Liver (tissue), 3 donors: ENCODE measurements at regions not wholly inside any gene's neighbourhood (a gene's known extent, or its start where the extent isn't known, plus 50 kb on each side); places are given as distances from the start of the nearest gene placed in this dataset.

Source experiments
- FOXA1 ChIP-seq: IDR thresholded peaks from 2 replicates; pipeline ENCODE4 v1.6.1; 2016; ENCODE audit warnings: antibody characterized with exemption
- GABPA ChIP-seq, 2 donors: IDR thresholded peaks in 1 of 2; conservative IDR thresholded peaks in 1 of 2; 2 replicates each; pipeline ENCODE4 v1.6.1; 2016; ENCODE audit warnings: antibody characterized with exemption in 2 of 2, mild to moderate bottlenecking in 1 of 2, moderate library complexity in 1 of 2
- HNF4G ChIP-seq: IDR thresholded peaks from 2 replicates; pipeline ENCODE4 v1.6.1; 2016; ENCODE audit warnings: antibody characterized with exemption
- JUND ChIP-seq, 2 donors: IDR thresholded peaks; 2 replicates each; pipeline ENCODE4 v1.6.1; 2016; ENCODE audit warnings: antibody characterized with exemption in 2 of 2
- RAD21 ChIP-seq, 2 donors: IDR thresholded peaks; 2 replicates each; pipeline ENCODE4 v1.6.1; 2016; ENCODE audit warnings: antibody characterized with exemption in 2 of 2, mild to moderate bottlenecking in 2 of 2
- TAF1 ChIP-seq: conservative IDR thresholded peaks from 2 replicates; pipeline ENCODE4 v1.6.1; 2016; ENCODE audit warnings: antibody characterized with exemption, mild to moderate bottlenecking
- YY1 ChIP-seq: IDR thresholded peaks from 2 replicates; pipeline ENCODE4 v1.6.1; 2016; ENCODE audit warnings: antibody characterized with exemption, mild to moderate bottlenecking
- TF ChIP-seq, protein P1 (sequence below): fragments of 150-350 bp; IDR thresholded peaks from 2 replicates; pipeline ENCODE4 v1.5.1; 2017; ENCODE audit warnings: improper control_type of control experiment, low read depth, low read length; ENCODE audit not compliant: missing input control
- TF ChIP-seq, protein P2 (sequence below): IDR thresholded peaks from 2 replicates; pipeline ENCODE4 v1.6.1; 2016; ENCODE audit warnings: antibody characterized with exemption
- TF ChIP-seq, protein P3 (sequence below): IDR thresholded peaks from 2 replicates; pipeline ENCODE4 v1.6.1; 2016; ENCODE audit warnings: antibody characterized with exemption, mild to moderate bottlenecking
- TF ChIP-seq, protein P4 (sequence below): IDR thresholded peaks from 2 replicates; pipeline ENCODE4 v1.6.1; 2016; ENCODE audit warnings: antibody characterized with exemption
- donor health status: healthy.
- donor health status: healthy.

DNA sequence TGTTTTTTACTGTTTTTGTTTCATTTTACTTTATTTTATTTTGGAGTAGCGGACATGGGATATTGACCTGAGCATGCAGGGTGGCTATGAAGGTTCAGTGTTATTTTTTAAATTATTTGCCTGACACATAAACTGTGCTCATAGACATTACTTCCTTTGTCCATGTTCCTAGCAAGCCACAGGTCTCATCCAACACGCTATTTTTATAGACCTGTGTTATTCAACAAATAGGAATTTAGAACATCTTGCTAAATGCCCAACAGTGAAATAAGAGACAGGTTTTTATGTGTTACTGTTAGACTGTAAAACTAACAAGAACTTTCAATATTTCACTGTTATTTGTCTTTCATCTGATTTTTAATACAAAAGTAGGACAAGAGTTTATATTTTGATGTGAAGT is 756.4 kb downstream of the KCNT2 start:
- TF ChIP-seq, protein P1, sequence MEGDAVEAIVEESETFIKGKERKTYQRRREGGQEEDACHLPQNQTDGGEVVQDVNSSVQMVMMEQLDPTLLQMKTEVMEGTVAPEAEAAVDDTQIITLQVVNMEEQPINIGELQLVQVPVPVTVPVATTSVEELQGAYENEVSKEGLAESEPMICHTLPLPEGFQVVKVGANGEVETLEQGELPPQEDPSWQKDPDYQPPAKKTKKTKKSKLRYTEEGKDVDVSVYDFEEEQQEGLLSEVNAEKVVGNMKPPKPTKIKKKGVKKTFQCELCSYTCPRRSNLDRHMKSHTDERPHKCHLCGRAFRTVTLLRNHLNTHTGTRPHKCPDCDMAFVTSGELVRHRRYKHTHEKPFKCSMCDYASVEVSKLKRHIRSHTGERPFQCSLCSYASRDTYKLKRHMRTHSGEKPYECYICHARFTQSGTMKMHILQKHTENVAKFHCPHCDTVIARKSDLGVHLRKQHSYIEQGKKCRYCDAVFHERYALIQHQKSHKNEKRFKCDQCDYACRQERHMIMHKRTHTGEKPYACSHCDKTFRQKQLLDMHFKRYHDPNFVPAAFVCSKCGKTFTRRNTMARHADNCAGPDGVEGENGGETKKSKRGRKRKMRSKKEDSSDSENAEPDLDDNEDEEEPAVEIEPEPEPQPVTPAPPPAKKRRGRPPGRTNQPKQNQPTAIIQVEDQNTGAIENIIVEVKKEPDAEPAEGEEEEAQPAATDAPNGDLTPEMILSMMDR, result no peak
- TF ChIP-seq GABPA (IDR thresholded peaks at IDR 0.05 in 1 of 2, conservative IDR thresholded peaks at IDR 0.05 in 1 of 2), result no peak
- no peak for TF ChIP-seq RAD21 (IDR thresholded peaks at IDR 0.05)
- no peak for TF ChIP-seq TAF1
- TF ChIP-seq, protein P2, sequence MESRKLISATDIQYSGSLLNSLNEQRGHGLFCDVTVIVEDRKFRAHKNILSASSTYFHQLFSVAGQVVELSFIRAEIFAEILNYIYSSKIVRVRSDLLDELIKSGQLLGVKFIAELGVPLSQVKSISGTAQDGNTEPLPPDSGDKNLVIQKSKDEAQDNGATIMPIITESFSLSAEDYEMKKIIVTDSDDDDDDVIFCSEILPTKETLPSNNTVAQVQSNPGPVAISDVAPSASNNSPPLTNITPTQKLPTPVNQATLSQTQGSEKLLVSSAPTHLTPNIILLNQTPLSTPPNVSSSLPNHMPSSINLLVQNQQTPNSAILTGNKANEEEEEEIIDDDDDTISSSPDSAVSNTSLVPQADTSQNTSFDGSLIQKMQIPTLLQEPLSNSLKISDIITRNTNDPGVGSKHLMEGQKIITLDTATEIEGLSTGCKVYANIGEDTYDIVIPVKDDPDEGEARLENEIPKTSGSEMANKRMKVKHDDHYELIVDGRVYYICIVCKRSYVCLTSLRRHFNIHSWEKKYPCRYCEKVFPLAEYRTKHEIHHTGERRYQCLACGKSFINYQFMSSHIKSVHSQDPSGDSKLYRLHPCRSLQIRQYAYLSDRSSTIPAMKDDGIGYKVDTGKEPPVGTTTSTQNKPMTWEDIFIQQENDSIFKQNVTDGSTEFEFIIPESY, result no peak
- no peak for TF ChIP-seq JUND (IDR thresholded peaks at IDR 0.05)
- TF ChIP-seq HNF4G, result no peak
- TF ChIP-seq, protein P3, sequence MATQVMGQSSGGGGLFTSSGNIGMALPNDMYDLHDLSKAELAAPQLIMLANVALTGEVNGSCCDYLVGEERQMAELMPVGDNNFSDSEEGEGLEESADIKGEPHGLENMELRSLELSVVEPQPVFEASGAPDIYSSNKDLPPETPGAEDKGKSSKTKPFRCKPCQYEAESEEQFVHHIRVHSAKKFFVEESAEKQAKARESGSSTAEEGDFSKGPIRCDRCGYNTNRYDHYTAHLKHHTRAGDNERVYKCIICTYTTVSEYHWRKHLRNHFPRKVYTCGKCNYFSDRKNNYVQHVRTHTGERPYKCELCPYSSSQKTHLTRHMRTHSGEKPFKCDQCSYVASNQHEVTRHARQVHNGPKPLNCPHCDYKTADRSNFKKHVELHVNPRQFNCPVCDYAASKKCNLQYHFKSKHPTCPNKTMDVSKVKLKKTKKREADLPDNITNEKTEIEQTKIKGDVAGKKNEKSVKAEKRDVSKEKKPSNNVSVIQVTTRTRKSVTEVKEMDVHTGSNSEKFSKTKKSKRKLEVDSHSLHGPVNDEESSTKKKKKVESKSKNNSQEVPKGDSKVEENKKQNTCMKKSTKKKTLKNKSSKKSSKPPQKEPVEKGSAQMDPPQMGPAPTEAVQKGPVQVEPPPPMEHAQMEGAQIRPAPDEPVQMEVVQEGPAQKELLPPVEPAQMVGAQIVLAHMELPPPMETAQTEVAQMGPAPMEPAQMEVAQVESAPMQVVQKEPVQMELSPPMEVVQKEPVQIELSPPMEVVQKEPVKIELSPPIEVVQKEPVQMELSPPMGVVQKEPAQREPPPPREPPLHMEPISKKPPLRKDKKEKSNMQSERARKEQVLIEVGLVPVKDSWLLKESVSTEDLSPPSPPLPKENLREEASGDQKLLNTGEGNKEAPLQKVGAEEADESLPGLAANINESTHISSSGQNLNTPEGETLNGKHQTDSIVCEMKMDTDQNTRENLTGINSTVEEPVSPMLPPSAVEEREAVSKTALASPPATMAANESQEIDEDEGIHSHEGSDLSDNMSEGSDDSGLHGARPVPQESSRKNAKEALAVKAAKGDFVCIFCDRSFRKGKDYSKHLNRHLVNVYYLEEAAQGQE, result no peak
- TF ChIP-seq FOXA1, result no peak
- TF ChIP-seq YY1, result no peak
- TF ChIP-seq, protein P4, sequence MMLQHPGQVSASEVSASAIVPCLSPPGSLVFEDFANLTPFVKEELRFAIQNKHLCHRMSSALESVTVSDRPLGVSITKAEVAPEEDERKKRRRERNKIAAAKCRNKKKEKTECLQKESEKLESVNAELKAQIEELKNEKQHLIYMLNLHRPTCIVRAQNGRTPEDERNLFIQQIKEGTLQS, result no peak
